Stimulated activated CD8-positive, alpha-beta memory T cell treated with anti-CD3 and anti-CD28 coated beads, Interleukin-7, amount 100 ng/mL, for 4 hours (primary cell): ENCODE measurements at regions not wholly inside any gene's neighbourhood (a gene's known extent, or its start where the extent isn't known, plus 50 kb on each side); places are given as distances from the start of the nearest gene placed in this dataset.
"Not testable (repeated sequence)": the region's sequence is repeated elsewhere in the genome, so short reads cannot be mapped to it uniquely, and the experiment has no call there.

Experiments used
- DNase-seq, 2 donors: peaks; one replicate each; pipeline ENCODE4 v3.0.0-alpha.2; 2020; ENCODE audit warnings: low read depth in 2 of 2

DNA sequence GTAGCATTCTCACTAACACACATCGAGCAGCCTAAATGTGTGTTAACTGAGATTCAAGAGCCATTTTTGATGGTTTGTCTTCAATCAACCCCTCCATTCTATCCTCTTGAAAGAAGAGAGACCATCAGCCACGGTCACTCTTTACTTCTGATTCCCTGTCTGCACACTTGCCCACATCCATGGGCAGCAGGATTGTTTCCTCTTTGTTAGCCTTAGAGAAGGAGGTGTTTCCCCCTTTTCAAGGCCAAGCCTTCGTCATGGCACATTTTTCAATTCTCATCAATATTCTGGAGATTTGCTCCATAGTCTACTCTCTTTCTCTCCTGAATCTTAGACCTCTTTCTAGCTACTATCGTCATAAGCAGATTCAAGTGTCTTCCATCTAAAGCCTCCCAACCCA, 522.4 kb upstream of the NAALADL2 start:
- no peak for DNase-seq

DNA sequence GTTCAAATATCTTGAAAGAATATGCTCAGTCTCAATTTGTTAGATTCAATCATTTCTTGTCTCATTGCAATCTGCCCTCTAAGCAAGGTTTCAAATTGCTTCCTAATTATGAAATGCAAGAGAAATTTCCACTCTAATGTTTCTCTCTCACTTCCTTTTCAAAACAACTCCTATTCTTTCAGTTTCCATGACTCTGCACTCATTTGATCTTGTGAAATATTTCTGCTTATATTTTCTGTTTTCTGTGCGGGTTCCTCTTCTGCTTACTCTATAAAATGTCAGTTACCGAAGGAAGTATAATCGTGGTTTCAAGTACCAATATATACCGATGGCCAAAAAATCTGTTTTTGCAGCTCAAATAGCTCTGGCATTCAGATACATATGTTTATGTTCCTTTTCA, 521.9 kb upstream of the NAALADL2 start:
- no peak for DNase-seq

DNA sequence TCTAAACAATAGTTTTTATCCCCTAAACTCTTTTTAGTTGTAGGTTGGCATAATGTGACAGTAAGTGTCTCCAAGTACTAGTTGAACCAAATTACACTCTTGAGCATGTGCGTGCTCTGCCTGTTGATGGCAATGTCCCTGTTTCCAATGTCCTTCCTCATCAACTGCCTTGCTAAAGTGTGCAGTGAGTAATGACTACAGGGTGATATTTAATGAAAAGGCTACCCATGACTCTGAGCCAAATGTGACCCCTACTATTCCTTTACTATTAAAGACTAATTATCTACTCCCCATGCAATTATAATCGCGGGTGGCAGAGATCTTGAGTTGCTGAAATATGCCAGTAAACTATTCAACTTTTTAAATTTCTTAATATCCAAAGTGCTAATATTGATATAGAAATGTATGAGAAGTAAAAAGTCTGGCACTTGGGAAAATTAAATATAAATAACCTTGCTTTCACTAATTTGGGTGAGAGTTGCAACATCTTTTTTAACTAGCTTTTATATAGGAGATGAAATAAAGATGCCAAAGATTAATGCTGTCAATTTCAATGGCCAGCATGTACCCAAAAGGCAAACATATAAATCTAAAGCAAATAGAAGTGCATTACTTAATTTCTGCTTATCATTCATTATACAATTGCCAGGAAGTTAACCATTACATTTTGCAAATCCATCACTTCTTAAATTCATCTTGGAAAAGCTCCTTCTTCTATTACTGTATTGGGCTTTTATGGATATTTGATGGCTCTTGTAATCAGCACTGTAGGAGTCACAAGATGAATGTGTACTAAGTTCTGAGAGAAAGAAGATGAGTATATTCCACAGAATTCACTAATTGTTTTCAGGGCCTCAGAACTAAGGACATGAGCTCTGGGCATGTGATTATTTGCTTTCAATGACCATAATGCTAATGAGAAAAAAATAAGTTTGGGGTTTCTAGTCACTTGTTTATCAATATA, 518.2 kb upstream of the NAALADL2 start:
- no peak for DNase-seq

DNA sequence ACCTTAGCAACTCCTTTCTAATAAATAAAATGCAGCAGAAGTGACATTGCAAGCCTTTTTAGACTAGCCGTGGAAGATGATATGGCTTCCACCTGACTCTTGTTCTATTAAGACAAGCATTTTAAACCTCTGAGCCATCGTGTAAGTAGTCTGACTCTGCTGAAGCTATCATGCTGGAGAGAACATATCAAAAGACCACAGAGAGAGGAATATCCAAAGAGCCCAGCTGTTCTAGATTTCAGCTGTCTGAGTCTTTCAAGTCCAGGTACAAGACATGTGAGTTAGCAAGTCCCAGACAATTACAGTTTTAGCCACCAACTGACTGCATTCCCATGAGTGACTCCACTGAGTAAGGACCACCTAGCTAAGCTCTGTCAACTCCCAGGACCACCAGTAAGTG, 517.0 kb upstream of the NAALADL2 start:
- no peak for DNase-seq

DNA sequence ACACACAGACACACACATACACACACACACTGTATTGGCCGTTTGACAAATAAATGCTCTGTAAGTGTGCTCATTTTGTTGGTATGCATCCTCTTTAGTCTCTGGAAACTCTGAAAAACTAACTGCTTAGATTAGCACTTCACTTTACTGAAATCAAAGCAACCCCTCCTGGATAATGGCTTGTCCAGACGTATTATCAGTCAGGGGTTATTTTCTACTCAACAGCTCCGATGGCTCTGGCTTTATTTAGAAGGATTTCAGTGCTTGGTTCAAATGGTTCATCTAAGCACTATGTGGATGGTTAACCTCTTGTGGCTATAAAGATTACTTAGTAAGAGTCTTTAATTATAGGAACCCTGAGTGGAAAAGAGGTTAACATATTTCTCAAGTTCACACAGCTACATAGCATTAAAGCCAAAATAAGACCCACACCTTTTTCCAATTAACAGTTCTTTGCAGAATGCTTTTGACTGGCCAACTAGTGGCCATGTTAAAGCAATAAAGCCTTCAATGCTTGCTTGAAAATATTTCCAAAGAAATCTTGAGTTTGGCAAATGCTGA, 516.1 kb upstream of the NAALADL2 start:
- no peak for DNase-seq

DNA sequence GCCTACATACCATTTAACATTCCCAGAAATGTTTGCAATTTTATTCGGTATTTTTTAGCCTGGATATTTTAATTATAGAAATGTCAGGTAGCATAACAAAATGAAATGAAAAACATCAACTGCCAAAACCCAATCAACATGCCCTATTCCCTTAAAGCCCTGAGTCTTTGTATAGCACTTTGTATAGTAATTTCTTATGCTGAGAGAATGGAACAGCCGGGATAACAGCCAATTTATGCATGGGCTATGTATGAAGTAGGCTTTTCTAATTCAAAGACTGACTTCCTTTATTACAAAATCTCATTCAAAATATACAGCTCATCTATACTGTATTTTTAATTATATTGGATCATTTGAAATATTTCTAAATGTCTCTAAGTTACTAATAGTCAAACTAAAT, 513.0 kb upstream of the NAALADL2 start:
- no peak for DNase-seq

DNA sequence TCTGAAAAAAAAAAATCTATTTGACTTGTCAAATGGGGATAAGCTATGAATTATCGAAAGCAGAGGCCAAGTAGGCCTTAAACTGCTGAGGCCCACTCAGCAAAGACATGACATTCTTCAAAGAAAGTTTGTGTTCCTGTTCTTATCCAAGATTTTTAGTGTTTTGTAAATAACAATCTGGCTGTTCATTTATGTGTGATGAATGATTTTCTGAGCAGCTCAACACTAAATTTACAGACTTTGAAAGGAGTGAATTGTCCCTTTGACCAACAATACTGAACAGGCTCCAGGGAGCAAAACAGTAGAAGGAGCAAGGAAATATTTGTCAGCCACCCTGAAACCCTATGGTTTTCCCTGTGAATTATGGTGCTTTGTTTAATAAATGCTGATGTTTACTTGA, 512.6 kb upstream of the NAALADL2 start:
- DNase-seq: no peak

DNA sequence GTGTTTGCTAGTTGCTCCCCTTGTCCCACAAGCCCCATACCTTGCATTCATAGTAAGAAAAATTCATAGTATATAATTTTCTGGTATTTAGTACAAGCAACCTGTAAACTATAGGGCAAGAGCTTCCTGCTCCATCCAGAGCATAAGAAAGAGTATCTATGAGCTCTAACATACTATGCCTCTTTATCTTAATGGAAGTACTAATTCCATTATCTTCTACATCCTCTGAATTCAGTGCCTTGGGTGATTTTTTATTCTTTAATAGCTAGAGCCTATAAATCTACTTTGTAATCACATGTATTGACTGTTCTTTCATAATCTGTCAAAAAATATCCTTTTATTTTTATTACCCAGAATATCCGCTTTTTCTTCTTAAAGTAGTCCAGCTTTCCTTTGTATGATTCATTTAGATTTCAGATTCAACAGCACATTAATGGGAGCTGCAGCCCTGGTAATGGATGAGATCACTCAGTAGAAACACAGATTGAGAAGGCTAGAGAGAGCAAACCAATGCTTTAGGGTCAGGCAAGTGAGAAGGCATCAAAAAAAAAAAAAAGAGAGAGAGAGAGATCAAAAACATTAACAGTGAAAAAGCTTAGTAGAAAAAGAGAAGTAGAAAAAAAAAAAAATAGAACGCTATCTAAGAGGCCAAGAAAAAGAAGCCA, 511.5 kb upstream of the NAALADL2 start:
- no peak for DNase-seq

DNA sequence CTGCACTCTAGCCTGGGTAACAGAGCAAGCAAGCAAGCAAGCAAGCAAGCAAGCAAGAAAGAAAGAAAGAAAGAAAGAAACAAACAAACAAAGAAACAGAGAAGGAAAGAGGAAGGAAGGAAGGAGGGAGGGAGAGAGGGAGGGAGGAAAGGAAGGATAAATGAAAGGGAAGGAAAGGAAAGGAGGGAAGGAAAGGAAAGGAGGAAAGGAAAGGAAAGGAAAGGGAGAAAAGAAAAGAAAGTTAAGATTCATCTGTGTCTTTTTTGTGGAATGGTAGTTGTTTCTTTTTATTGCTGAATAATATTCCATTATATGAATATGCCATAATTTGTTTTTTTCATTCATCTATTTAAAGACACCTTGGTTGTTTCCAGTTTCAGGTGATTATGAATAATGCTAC, 506.9 kb upstream of the NAALADL2 start:
- no peak for DNase-seq

DNA sequence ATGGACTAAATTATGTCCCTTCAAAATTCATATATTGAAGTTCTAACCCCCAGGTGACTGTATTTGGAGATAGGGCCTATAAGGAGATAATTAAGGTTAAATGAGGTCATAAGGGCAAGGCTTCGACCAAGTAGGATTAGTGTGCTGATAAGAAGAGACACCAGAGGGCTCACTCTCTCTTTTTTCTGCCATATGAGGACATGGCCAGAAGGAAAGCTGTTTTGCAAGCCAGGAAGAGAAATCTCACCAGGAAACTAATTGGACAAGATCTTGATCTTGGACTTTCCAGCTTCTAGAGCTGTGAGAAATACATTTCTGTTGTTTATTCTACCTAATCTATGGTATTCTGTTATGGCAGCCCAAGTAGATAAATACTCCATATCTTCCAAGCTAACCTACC, 503.6 kb upstream of the NAALADL2 start:
- no peak for DNase-seq

DNA sequence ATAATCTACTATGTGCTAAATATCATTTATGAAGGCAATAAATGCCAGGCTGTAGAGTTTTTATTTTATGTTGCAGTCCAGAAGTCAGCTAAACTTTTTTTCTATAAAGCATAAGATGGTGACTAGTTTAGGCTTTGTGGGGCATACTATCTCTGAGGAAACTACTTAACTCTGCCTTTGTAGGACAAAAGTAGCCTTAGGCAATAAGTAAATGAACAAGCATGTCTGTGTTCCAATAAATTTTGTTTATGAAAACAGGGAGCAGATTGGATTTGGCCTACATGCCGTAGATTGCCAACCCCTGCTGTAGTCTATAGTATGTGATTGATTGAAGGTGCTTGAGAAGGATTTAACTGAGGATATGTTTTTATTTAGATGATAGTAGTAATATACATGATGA, 502.5 kb upstream of the NAALADL2 start:
- no peak for DNase-seq

DNA sequence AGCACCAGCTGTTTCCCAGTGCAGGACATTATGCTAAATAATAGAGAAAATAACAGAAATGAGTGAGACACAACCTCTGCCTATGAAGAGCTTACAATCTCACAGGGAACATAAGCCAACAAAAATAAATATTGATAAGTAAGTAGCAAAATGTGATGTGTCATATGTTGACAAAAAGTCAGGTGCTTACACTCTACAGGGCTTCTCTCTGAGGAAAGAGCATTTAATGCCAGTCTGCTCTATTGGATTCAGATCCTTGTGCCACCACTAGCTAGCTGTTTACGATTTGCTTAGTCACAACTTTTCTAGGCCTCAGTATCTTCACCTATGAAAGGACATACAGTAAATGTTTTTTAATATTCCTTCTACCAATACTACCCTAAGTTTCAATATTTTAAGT, 500.9 kb upstream of the NAALADL2 start:
- no peak for DNase-seq

DNA sequence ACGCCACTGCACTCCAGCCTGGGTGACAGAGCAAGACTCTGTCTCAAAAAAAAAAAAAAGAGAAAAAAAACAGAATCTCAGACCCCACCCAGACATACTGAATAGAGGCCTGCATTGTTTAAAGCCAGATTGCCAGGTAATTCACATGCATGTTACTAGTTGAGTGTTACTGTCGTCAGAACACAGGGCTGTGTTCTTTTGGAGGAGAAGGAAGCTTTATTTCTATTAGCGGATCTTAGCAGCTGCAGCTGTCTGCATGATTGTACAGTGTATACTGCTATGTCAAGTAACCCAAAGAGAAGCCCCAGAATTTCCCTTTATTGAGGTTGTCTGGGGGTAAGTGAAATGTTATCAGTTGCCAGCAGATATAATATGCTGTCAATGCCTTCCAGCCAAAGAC, 496.6 kb upstream of the NAALADL2 start:
- no peak for DNase-seq

DNA sequence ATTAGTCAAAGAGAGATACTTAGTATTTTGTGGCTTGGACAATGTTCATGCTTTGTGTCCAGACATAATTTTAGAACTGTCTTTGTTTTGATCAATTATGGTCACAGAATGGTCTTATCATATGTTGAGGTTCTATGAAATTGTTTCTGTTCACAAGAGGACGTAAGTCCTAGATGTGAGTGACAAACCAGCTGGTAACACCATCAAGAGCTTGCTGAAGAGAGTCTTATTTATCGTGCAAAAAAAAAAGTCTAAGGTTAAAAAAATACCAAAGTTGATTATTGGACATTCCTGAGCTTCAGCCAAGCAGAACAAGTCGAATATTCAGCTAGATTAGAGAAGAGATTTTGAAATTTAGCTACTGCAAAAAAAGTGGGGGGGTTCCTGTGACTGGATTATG, 495.9 kb upstream of the NAALADL2 start:
- no peak for DNase-seq

DNA sequence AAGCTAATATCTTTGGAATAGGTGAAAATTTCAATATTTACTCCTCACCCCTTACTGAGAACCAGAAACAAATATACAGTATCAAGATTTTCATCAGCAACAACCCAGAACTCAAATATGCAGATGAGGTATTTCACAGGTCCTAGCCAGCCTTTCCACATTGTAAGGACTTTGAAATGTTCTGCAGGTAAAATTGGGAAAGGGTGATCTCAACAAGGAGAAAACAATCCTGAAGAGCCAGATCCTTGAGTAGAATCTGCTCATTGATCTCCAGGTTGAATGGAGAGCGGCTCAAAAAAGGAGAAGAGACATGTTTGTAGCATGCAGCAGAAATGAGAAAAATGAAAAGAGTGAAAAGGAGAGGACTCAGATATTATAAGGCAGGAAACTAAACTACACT, 493.3 kb upstream of the NAALADL2 start:
- DNase-seq: no peak

DNA sequence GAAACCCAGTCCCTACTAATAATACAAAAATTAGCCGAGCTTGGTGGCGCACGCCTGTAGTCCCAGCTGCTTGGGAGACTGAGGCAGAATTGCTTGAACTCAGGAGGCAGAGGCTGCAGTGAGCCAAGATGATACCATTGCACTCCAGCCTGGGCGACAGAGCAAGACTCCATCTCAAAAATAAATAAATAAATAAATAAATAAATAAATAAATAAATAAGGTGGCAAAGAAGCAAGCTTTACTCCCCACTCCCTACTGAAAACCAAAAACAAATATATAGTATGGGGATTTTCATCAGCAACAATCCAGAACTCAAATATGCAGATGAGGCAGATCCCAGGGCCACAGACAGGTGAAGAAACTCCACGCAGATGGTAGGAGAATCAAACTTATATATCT, 492.2 kb upstream of the NAALADL2 start:
- DNase-seq: not testable (repeated sequence)

DNA sequence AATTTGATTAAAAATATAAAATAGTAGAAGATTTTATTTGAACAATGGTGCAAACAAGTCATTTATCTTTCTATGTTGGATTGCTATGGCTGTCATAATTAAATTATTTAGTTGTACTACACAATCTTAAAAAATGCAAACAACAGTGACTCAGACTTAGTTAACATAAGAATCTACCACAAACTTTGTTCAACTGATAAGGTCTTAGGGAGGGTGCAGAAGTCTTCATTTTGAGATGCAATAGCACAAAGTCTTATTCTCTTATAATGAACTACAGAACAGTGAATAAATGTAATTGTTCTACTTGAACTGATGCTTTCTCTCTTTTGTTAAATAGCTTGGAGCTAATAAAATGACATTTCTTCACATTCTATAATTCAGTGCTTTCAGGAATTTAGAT, 482.8 kb upstream of the NAALADL2 start:
- DNase-seq: no peak

DNA sequence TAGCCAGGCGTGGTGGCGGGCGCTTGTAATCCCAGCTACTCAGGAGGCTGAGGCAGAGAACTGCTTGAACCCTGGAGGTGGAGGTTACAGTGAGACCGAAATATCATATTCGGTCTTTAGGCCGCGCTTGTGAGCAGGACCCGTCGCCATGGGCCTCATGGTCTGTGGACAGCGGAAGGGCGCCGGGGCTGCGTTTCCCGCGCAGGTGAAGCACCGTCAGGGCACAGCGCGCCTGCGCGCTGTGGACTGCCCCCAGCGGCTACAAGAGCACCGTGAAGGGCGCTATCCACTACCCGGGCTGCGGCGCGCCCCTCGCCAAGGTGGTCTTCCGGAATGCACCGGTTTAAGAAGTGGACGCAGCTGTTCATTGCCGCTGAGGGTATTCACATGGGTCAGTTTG, 482.0 kb upstream of the NAALADL2 start:
- no peak for DNase-seq

DNA sequence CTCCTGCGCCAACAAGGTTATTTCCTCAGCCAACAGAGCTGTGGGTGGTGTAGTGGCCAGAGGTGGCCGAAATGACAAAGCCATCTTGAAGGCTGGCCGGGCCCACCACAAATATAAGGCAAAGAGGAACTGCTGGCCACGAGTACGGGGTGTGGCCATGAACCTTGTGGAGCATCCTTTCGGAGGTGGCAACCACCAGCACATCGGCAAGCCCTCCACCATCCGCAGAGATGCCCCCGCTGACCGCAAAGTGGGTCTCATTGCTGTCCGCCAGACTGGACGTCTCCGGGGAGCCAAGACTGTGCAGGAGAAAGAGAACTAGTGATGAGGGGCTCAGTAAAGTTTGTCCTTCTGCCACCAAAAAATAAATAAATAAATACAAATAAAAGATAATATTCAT, 481.4 kb upstream of the NAALADL2 start:
- no peak for DNase-seq

DNA sequence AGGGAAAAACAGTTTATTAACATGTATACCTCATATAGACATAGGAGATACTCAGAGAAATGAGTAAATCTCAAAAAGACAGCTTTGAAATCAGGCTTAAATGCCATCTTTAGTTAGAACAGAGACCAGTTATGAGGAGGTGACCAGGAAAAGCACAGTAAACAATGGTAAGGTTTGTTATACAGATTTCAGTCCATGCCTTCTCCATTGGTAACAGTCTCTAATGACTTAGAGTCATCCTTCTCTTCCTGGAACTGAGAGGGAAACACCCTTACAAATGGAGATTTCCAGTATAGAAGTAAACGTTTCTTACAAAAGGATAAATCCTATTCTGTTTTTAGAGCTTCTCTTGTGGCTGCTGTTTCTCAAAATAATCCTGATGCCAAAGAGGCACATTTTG, 476.3 kb upstream of the NAALADL2 start:
- DNase-seq: no peak

DNA sequence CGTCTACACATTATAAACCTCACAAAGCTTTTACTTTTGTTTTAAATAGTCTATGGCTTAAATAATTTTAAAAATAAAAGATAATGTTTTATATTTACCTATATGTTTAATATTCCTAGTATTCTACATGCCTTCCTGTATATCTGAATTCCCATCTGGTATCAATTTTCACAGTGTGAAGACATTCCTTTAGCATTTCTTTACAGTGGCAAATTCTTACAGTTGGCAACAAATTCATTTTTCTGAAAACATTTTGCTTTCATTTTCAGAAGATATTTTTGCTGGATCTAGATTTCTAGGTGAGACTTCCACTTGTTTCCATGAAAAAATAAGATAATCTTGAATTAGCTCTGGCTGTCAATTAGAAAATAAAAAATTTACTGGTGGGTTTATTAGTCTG, 471.4 kb upstream of the NAALADL2 start:
- no peak for DNase-seq

DNA sequence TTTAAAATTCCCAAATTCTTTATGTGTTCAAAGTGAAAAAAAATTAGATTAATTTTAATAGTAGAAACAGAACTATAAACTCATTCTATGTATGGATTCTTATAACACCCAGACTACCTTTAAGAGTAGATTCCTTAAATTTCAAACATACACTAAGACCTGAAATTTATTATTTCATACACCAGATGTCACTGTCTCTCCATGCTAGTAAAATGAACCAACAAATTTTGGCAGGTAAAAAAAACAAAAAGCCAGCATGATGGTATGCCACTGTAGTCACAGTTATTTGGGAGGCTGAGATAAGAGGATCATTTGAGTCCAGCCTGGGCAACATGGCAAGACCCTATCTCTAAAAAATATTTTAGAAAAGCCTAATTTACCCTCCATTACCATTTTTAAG, 461.3 kb upstream of the NAALADL2 start:
- no peak for DNase-seq

DNA sequence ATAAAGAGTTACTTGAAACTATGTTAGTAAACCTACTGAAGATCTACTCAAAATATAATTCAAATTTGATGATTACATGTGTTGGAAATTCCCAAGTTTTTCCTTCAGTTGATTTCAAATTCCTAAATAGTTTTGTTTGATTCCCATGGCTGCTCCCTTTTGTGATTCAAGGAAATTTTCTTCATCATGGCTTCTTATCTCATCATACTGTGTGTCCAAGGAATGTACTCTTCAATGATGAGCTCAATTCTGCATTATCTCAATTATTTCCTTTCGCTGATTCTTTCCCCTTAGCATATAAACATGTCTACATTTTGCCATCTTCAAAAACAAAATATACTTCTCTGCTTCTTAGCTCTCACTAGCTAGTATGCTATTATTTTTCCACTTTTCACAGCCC, 460.4 kb upstream of the NAALADL2 start:
- DNase-seq: no peak
